Stimulated activated CD4-positive, alpha-beta T cell treated with anti-CD3 and anti-CD28 coated beads, Interleukin-2, amount 100 ng/mL, for 48 hours (primary cell): ENCODE measurements at regions not wholly inside any gene's neighbourhood (a gene's known extent, or its start where the extent isn't known, plus 50 kb on each side); places are given as distances from the start of the nearest gene placed in this dataset.
"Not testable (repeated sequence)": the region's sequence is repeated elsewhere in the genome, so short reads cannot be mapped to it uniquely, and the experiment has no call there.

Experiments
- DNase-seq, 2 donors: peaks; one replicate each; pipeline ENCODE4 v3.0.0-alpha.2; 2020

DNA sequence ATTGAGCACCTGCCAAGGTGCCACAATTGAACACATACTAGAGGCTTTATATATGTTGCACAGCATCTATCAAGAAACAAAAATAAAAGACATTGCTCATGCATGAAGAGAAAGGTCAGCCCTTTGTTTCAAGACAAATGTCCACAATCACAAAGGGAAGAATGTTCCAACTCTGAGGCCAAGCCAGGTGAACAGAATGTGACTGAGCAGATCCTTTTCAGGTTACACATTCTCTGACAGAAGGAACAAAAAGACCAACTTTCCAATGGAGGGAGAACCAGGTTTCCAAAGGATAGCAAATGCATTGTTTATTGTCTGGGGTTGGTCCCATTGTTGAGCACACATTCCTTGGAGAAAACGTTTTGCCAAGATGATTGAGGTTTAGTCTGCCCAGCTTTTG, 50.2 kb upstream of the FAM174B start:
- no peak for DNase-seq

DNA sequence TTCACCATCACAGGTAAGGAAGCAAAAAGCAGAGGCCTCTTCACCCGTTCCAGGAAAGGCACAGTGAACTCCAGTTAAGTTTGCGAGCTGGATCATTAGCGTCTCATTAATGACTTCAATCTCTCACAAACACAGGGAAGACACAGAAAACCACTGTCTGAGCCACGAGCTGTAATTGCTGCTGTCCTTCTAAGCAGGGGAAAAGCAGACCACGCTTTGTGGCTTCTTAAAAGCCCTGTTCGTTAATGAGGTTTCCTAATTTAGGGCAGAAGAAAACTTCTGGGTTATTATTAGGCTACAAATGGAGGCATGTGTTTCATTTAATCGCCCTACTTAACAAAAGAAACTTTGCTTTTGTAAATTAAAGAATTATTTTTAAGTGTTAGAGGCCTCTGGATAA, 50.6 kb upstream of the FAM174B start:
- no peak for DNase-seq

DNA sequence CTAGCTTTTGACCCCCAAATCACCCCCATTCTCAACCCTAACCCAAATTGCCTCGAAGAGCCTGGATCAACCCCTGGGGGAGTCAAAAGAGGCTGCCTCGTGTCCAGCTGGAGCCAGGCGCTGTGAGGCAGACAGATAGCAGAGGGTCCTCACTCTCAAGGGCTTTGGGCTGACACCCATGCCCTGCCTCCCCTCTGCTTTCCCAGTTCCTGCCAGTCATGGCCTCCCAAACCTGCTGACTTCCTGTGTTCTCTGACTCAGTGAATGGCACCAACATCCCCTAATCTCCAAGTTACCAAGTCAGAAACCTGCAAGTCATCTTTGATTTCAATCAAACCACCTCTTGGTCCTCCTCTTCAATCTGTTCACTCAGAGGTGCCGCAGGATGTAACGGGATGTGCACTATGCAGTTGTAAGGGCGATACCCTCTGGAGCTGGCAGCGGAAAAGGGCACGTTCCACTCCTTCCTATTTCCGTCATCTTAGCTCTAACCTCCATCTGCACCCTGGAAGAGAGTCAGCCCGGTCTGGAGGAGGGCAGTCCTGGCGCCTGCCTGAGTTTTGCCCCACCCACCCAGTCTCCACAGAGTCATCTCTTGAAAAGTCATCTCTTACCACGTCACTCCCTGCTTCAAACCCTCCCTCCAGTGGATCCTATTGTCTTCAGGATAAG, 52.4 kb upstream of the FAM174B start:
- no peak for DNase-seq

DNA sequence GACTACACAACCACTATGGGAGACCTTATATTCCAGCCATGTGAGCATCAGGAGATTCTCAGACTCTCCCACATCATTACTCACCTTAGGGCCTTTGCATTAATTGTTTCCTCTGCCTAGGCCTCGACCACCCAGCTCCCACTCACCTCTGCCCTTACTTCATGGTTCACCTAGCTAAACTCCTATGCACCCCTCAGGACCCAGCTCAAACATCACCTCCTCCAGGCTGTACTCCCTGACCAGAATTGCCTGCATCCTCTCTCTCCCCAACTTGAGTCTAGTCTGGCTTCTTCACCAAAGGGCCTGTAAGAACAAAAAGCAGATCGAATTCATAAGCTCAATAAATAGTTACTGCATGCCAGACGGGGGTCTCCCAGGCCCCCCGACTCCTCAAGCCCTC, 53.1 kb upstream of the FAM174B start:
- DNase-seq, result no peak

DNA sequence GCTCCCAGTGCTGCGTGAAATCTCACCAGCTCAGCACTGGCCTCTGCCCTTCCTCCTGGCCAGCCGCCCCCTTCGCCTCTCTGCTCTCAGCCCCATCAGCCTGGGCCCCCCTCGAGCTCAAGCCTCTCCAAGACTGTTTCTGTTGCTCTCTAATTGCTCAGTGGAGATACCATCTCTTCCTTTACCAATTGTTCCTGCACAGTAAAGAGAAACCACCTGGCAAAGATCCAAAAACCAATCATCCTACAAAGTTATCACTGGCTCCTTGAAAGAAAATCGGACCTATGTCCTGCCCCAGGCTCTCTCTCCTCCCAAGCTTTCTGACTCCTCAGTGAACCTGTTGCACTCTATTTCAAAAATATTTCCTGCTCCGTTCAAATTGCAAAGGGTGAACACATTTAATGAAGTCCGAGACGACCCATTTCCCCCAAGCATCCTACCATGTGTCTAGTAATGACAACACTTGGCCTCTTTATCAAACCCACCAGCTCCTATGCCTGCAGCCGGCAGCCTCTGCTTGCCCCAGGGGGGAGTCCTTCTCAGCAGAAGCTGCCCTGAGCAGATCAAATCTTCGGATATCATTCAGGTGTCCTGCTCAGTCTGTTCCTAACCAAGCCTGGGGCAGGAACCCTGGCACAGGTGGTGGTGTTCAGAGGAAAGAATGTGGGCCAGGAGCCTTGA, 53.7 kb upstream of the FAM174B start:
- no peak for DNase-seq

DNA sequence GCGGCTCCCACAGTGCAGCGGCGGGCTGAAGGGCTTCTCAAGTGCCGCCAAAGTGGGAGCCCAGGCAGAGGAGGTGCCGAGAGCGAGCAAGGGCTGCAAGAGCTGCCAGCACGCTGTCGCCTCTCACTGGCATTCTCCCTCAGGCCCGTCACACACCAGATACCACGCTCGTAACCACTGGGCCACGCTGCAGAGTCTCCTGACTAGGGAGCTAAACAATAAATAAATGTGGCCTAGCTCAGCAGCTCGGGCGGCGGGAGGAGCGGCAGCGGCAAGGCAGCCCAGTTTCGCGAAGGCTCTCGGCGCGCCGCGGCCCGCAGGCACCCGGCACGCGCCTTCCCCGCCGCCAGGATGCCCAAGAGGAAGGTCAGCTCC, 55.9 kb upstream of the FAM174B start:
- no peak for DNase-seq

DNA sequence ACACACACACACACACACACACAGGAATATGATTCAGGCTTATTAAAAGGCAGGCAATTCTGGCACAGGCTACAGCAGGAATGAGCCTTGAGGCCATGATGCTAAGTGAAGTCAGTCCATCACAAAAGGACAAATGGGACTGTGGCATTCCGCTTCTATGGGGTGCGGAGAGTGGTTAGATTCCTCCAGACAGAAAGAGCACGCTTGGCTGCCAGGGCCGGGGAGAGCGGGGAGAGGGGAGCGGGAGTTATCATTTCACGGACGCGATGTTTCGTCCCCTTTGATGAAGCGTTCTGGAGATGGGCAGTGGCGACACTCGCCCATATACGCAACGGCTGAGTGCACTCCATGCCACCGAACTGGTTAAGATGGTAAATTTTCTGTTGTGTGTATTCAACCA, 58.5 kb upstream of the FAM174B start:
- DNase-seq, result no peak

DNA sequence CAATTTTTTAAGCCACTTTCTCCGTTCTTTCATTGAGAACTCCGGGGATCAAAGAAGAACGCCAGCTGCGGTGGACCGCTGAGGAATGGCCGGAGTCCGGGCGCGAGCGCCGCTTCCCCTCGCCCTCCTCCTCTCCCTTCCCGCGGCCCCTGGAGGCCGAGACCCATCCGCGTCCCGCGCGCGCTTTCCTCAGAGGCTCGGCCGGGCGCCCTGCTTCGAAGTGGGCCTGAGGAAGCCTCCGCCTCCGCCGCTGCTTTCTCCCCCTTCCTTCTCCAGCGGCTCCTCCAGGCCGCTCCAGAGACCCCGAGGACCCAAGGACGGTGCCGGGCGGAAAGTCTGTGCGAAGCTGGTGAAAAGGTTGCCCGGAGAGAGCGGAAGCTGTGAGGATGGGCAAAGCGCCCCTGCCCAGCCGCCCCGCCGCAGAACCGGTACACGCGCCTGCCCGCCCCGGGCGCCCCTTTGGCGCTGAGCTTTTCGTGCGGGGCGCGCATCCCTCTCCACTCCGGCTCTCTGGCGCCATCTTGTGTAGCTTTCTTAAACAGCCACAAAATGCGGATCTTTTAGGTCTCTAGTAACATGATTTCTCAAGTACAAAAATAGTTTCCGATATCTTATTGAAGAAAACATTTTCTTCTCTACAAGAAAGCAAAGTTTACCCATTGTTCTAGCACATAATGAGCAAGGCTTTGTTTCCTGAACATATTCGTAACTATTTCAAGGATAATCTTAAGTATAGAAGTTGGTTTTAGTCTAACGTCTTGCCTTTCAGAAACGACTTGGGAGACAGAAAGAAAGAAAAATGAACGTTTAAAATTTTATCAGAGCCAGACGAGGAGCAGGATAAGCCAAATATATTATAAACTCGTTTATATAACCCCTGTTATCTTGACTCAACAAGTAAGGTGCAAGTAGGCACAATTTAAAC, 59.2 kb upstream of the FAM174B start:
- peak; percentile 78 to 84 for DNase-seq

DNA sequence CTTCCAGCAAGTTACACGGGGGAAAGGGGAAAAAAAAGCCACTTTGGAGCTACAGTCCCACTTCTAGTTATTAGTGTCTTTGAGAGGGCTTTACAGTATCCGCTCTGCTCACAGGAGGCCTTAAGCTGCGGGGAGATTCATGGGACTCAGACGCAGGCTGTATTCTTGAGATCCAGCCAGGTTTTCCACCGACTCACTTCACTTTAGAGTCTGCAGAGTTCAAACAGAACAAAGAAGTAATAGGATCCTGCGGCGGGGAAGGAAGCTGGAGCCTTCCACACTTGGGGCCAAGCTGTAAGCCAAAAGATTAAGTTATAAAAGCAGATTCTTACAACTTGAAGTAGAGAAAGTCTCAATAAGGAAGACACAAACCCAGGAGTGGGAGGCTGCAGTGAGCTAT, 60.2 kb upstream of the FAM174B start:
- no peak for DNase-seq

DNA sequence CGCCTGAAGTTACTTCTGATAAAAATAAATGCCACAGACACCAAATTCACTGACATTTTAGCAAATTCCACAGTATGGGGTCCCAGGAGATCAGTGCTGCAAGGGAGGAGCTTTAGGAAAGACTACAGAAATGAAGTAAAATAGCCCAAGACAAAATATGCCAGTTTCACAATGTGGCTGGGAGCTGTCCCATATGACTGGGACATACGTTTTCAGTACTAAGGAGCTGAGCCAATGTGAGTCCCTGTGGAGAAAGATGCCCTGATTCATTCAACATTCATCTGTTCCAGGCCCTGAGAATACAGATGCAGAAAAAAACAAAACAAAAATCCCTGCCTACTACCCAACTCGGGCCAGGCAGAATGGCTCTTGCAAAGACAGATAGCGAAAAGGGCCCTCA, 63.4 kb upstream of the FAM174B start:
- no peak for DNase-seq

DNA sequence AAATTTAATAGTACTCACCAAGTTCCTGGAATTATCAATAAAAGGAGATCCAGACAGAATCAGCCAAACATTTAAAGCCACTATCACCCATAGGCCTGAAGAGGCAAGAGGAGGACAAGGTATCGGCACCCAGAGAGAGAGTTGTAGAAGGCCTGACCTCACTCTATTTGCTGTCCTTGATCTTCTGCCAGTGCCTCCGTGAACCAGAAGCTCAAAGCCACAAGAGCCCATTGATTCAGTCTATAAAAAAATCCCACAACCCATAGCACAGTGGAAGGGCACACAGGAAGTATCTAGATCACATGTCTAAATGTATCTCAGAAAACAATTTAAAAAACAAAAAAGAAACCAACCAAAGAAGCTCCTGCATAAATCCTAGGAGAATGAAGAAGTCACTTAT, 68.6 kb upstream of the FAM174B start:
- DNase-seq, result no peak

DNA sequence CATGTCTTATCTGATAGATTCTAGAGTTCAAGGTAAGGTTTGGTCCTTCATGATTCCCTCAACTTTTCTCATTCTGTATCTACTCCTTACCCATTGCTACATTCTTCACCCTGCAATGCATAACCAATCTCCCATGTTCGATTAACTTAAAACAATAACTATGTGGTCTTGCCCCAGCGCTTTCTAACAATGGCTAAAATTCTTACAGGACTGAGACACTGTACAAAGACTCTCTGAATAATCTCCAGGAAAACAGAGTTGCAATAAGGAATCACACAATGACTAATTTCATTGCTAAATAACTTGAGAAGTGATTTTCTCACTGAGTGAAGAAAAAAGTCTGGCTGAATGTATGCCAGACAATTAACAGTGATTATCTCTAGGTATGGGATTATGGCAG, 69.6 kb upstream of the FAM174B start:
- no peak for DNase-seq

DNA sequence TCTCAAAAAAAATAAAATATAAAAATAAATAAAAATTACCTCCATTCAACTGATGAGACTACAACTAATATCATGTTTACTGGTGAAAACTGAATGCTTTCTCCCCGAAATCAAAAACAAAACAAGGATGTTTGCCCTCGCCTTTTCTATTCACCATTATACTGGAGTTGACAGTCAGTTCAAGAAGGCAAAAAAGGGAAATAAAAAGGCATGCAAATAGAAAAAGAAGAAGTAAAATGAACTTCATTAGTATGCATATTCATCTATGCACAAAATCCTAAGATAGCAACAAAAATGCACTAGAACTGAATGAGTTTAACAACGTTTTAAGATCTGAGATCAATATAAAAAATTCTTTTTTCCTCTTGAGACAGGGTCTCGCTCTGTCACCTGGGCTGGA, 72.7 kb upstream of the FAM174B start:
- no peak for DNase-seq

DNA sequence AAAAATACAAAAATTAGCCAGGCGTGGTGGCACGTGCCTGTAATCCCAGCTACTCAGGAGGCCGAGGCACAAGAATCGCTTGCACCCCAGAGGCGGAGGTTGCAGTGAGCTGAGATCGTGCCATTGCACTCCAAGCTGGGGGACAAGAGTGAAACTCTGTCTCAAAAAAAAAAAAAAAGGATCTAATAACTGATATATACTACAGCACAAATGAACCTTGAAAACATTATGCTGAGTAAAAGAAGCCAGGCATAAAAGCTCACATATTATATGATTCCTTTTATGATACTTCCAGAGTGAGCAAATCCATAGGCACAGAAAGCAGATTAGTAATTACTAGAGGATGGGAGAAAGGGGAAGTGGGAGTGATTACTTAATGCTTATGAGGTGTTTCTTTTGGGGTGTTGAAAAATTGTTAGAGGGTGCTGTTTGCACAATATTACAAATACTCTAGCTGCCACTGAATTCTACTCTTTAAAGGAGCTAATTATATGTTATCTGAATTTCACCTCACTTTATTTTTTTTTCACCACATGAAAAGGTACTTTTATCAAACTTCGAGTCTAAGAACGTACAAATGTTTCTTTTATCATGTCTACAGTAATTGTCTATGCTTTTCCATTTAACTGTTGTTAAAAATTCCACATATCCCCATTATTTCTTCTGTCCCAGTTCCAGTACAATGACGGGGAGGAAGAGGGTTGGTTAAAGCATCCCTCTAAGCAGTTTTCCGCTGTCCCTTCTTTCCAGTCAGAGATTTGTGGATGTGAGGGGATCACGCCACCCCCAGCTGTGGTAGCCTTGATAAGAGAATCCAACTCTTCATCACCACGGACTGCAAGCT, 77.7 kb upstream of the FAM174B start:
- DNase-seq, result no peak

DNA sequence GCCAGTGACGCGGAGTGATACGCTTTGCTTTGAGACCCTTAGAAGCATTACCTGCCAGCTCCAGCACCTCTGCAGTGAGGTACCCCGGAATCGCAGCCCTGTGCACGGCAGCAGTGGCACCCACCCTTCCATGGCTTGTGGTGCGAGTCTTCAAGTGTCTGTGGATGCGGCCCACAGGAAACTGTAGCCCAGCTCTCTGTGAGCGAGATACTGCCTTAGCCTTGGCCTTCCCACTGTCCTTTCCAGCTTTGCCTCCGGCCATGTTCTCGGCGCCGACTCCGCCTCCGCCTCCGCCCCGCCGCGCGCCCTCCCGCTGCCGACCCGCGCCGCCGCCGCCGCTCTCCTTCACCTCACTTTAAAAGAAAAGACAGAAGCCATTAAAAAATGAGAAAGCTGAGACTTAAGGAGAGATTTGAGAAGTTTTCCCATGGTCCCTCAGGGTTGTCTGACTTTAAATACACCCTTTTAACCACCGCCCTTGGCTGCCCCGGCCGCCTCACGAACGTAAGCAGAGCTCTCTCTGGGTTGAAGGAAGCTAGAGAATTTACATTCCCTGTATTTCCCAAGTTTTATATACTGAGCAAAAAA, 78.5 kb upstream of the FAM174B start:
- no peak for DNase-seq

DNA sequence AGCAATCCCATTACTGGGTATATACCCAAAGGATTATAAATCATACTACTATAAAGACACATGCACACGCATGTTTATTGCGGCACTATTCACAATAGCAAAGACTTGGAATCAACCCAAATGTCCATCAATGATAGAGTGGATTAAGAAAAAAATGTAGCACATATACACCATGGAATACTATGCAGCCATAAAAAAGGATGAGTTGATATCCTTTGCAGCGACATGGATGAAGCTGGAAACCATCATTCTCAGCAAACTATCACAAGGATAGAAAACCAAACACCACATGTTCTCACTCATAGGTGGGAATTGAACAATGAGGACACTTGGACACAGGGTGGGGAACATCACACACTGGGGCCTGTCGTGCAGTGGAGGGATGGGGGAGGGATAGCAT, 83.7 kb upstream of the FAM174B start:
- not testable (repeated sequence) for DNase-seq

DNA sequence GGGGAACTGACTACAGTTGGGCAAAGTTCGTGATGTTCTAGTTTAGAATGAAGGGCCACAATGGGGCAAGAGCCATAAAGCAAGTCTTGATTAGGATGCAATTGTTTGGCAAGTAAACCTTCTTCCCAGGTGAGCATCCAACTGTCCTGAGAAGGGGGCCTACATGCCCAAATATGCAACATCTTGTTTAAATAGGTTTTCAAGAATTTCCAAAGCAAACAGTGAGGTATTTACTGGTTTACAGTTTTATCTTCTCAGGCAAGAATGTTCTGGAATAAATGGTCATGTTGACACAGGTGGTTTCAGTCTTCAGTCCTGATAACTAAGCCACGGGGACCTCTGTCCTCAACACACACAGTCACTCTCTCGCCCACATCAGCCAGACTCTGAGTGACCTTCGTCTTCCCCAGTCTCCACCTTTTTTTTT, 90.3 kb upstream of the FAM174B start:
- no peak for DNase-seq

DNA sequence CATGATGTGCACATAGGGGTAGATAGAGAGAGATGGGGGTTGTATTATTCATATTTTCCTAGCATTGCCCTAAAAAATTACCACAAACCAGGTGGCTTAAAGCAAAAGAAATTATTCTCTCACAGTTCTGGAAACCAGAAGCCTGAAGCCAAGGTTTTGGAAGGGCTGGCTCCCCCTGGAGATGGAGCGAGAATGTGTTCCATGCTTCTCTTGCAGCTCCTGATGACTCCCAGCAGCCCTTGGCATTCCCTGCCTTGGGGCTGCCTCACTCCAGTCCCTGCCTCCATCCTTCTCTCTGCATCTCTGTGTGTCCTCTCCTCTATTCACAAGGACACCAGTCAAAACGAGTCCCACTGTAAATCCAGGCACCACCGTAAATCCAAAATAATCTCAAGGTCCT, 91.5 kb upstream of the FAM174B start:
- DNase-seq, result no peak

DNA sequence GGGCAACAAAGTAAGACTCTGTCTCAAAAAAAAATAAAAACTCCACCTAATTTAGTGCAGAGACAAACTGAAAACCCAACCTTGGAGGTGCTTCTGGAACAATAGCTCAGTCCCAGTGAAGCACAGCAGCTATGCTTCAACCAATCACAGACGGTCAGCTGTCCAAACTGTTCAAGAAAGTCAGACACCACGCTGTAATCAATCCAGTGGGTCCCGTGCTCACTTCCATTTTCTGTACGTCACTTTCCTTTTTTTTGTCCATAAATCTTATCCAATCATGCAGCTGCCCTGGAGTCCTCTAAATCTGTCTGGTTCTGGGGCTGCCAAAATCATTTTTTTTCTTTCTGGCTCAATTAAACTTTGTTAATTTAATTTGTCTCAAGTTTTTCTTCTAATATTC, 93.6 kb upstream of the FAM174B start:
- DNase-seq, result no peak

DNA sequence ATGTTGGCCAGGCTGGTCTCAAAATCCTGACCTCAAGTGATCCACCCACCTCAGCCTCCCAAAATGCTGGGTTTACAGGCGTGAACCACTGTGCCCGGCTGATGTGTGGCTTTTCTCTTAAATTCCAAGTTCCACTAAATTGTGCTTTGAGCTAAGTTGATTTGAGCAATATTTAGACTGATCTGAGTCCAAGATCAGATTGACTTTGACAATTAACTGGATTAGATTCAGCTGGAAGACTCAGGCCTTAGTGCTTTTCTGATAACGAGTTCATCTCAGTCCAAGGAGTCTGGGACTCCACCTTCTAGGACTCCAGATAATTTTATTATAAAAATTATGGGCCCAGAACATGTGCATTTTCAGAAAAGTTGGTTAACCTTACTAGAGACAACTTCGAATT, 94.4 kb upstream of the FAM174B start:
- DNase-seq, result no peak

DNA sequence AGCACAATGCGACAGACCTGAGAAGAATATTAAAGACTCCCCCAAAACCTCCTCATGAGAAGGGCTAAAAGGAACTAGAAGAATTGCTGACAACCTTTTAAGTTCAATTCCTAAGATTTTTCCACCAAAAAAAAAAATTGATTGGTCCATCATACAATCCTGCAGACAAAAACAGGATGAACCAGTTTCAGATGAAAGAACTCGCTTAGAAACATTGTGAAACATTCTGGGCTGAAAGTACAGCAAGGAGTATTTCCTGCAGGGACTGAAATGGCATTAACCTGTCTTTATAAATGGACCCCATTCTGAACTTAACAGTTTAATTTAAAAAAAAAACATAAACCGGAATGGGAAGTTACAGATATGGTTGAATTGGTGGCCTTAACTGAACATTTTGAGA, 96.0 kb upstream of the FAM174B start:
- DNase-seq, result no peak

DNA sequence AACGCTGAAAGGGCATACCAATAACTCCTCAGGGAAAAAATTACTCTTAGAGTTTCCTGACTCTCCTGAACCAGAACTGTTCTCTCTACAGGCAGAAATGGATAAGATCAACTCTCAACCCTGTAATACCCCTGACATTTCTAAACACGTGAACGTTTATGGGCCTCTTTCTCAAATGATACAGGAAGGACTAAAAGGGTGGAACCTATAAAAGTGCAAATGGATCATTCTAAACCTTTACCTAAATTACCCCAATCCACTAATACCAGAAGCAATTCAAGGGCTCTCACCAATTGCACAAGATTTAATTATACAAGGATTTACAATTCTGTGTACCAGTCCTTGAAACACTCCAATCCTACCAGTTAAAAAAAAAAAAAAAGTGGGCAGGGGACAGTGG, 98.0 kb upstream of the FAM174B start:
- no peak for DNase-seq

DNA sequence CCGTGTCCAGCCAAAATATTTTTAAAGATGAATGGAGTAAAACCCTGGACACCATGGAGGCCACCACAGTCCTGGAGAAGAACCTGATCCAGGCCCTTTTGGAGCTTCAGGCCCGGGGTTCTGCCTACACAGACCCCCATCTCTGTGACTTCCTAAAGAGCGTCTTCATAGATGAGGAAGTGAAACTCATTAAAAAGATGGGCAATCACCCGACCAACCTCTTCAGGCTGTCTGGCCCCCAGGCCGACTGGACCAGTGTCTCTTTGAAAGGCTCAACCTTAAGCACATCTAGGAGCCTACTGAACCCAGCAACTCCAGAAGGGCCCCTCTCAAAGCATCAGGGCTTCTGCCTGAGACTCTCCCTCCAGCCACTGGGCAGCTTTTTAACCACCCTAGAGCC, 107.9 kb upstream of the FAM174B start:
- no peak for DNase-seq
